ENCODE measurements at regions not wholly inside any gene's neighbourhood (a gene's known extent, or its start where the extent isn't known, plus 50 kb on each side); places are given as distances from the start of the nearest gene placed in this dataset. TPM values are rescaled to one million over a fixed set of nuclear protein-coding genes. Genes with fewer than 3 reads are reported as not detected.

- no peak overlapping the region for H3K4me2 ChIP-seq (replicated peaks; ENCODE audit: extremely low read depth, low read length, poor library complexity, severe bottlenecking)
- intact Hi-C loops (cut with micrococcal nuclease) = no loop called here
- H3K27ac Mint-ChIP-seq = no peak overlapping the region
- no peaks in the 10 kb centered on the region for H3K4me1 ChIP-seq (ENCODE audit: control insufficient read depth in 1 of 2, insufficient read depth in 2 of 2, low read length in 2 of 2)
- no peaks in the 10 kb centered on the region for H3K79me2 ChIP-seq (ENCODE audit: insufficient read depth, low read length)
- TF ChIP-seq CTCF (IDR thresholded peaks at IDR 0.05) = no peak
- no peaks in the 10 kb centered on the region for H4K20me1 ChIP-seq (ENCODE audit: insufficient read depth, low read length)
- H2AFZ ChIP-seq (ENCODE audit: insufficient read depth, low read depth, low read length, poor library complexity, severe bottlenecking) = no peak overlapping the region
- no peak overlapping the region for H3K9ac ChIP-seq (ENCODE audit: insufficient read depth, low read length, poor library complexity, severe bottlenecking)
- DNase-seq = no peak
- H3K4me3 ChIP-seq (replicated peaks in 1 of 3; ENCODE audit: low read depth in 2 of 3, low read length in 3 of 3) = no peak overlapping the region
- H3K27ac ChIP-seq (ENCODE audit: low read depth in 1 of 2, low read length in 2 of 2) = no peak overlapping the region
- no peaks in the 10 kb centered on the region for H3K27me3 ChIP-seq (ENCODE audit: control insufficient read depth in 2 of 2, insufficient read depth in 2 of 2, low read length in 2 of 2)
- no peaks in the 10 kb centered on the region for H3K27me3 Mint-ChIP-seq (ENCODE audit: low read depth in 3 of 3)
- no peaks in the 10 kb centered on the region for H3K4me1 Mint-ChIP-seq
- H3K36me3 Mint-ChIP-seq = no peaks in the 10 kb centered on the region
- H3K9me3 Mint-ChIP-seq = no peaks in the 10 kb centered on the region
- no peaks in the 10 kb centered on the region for H3K36me3 ChIP-seq (replicated peaks in 1 of 2; ENCODE audit: control insufficient read depth in 1 of 2, insufficient read depth in 2 of 2, low read length in 2 of 2)
- no peak overlapping the region for H3K4me3 Mint-ChIP-seq
- H3K9me3 ChIP-seq (replicated peaks in 1 of 2; ENCODE audit: control insufficient read depth in 1 of 2, insufficient read depth in 1 of 2, low read length in 2 of 2) = no peaks in the 10 kb centered on the region
These were observed 55.5 kb upstream of the ATXN7L3B start for GRCh38 chr12:74482115-74482514.

- Mint-ChIP-seq H3K36me3 (no peaks in the 10 kb centered on the region), H3K27me3 (ENCODE audit: low read depth in 3 of 3) (no peaks in the 10 kb centered on the region), H3K4me1 (no peaks in the 10 kb centered on the region), H3K27ac (peak overlapping the region in 1 of 7 donors; percentile 25), H3K9me3 (peaks cover 0 to 2% (median 0%) of the 10 kb centered on the region in 7 donors), H3K4me3 (no peak overlapping the region)
- no peak for TF ChIP-seq CTCF (IDR thresholded peaks at IDR 0.05)
- Histone ChIP-seq H3K4me1 (ENCODE audit: control insufficient read depth in 1 of 2, insufficient read depth in 2 of 2, low read length in 2 of 2) (no peaks in the 10 kb centered on the region), H4K20me1 (ENCODE audit: insufficient read depth, low read length) (no peaks in the 10 kb centered on the region), H3K27ac (ENCODE audit: low read depth in 1 of 2, low read length in 2 of 2) (no peak overlapping the region), H2AFZ (ENCODE audit: insufficient read depth, low read depth, low read length, poor library complexity, severe bottlenecking) (no peak overlapping the region), H3K4me3 (replicated peaks in 1 of 3; ENCODE audit: low read depth in 2 of 3, low read length in 3 of 3) (no peak overlapping the region), H3K36me3 (replicated peaks in 1 of 2; ENCODE audit: control insufficient read depth in 1 of 2, insufficient read depth in 2 of 2, low read length in 2 of 2) (no peaks in the 10 kb centered on the region), H3K4me2 (replicated peaks; ENCODE audit: extremely low read depth, low read length, poor library complexity, severe bottlenecking) (no peak overlapping the region), H3K9ac (ENCODE audit: insufficient read depth, low read length, poor library complexity, severe bottlenecking) (no peak overlapping the region), H3K27me3 (ENCODE audit: control insufficient read depth in 2 of 2, insufficient read depth in 2 of 2, low read length in 2 of 2) (no peaks in the 10 kb centered on the region), H3K9me3 (replicated peaks in 1 of 2; ENCODE audit: control insufficient read depth in 1 of 2, insufficient read depth in 1 of 2, low read length in 2 of 2) (no peaks in the 10 kb centered on the region), H3K79me2 (ENCODE audit: insufficient read depth, low read length) (no peaks in the 10 kb centered on the region)
- intact Hi-C loops (cut with micrococcal nuclease) = no loop called here
- 100% methylated on average over 1 of the region's 3 CpGs for WGBS (ENCODE audit: insufficient coverage)
- DNase-seq = no peak
These were observed 54.6 kb upstream of the ATXN7L3B start for GRCh38 chr12:74483057-74483456.

Small RNA genes lying in the stretch of these regions (small RNA-seq; reads per million reads assigned to genes)
- gene AC090502.2 (ENCODE audit: insufficient read length, low read depth) (not detected), gene RF00096 (ENCODE audit: insufficient read length, low read depth) (3.1 reads per million, percentile 24 among the genes with 10 or more reads in this experiment), gene RNU6-1012P (ENCODE audit: insufficient read length, low read depth) (not detected)

All from CD14-positive monocyte (primary cell).